HUES64 (cell line): ENCODE measurements at regions not wholly inside any gene's neighbourhood (a gene's known extent, or its start where the extent isn't known, plus 50 kb on each side); places are given as distances from the start of the nearest gene placed in this dataset.
"Not testable (repeated sequence)": the region's sequence is repeated elsewhere in the genome, so short reads cannot be mapped to it uniquely, and the experiment has no call there.

Source experiments
- H3K27ac ChIP-seq: 2 replicates; pipeline ENCODE4 v1.7.0; 2013; ENCODE audit warnings: low read depth, low read length, inconsistent platforms
- H3K27me3 ChIP-seq: 2 replicates; pipeline ENCODE4 v1.6.1; 2013; ENCODE audit warnings: mild to moderate bottlenecking, low read length; ENCODE audit not compliant: insufficient read depth
- H3K36me3 ChIP-seq: 2 replicates; pipeline ENCODE4 v1.6.1; 2013; ENCODE audit warnings: mild to moderate bottlenecking, low read length; ENCODE audit not compliant: insufficient read depth
- H3K4me1 ChIP-seq: 2 replicates; pipeline ENCODE4 v1.6.1; 2013; ENCODE audit warnings: mild to moderate bottlenecking, low read length, moderate library complexity; ENCODE audit not compliant: insufficient read depth
- H3K4me3 ChIP-seq: 2 replicates; pipeline ENCODE4 v1.5.1; 2013; ENCODE audit warnings: mild to moderate bottlenecking, low read length, moderate library complexity
- H3K9ac ChIP-seq: 2 replicates; pipeline ENCODE4 v1.6.1; 2013; ENCODE audit warnings: mild to moderate bottlenecking, low read depth, low read length
- H3K9me3 ChIP-seq: 2 replicates; pipeline ENCODE4 v1.6.1; 2013; ENCODE audit warnings: low read depth, low read length; ENCODE audit not compliant: insufficient read depth
- WGBS: fragments of 150-250, 120-280 bp; methylation state at CpG from one replicate; pipeline ENCODE4 v1.1.7; 2013; ENCODE audit warnings: missing lambda C conversion rate; 5-methylcytosine and 5-hydroxymethylcytosine counted together

DNA sequence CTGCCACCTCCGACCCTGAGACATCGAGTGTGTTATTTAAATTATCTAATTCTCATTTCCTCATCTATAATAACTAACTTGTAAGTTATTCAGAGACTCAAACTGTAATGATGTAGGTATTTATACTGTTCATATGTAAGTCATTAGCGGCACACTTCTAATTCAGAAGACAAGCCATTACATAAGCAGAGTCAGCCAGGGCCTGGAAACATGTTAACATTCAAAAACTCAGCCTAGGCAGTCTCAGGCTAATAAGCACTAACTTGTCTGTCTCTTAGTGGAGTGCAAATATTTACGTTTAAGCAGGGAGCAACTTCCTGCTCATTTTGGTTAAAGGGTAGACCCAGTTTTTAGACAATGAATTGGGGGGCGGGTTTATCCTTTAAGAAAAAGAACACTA is 598.4 kb downstream of the ACTL7B start:
- Histone ChIP-seq H3K9me3 (no peaks in the 10 kb centered on the region), H3K4me1 (no peaks in the 10 kb centered on the region), H3K4me3 (no peak overlapping the region), H3K36me3 (no peaks in the 10 kb centered on the region), H3K9ac (no peak overlapping the region), H3K27ac (no peak overlapping the region), H3K27me3 (no peaks in the 10 kb centered on the region)
- 94% methylated on average over 4 of the region's 5 CpGs for WGBS

DNA sequence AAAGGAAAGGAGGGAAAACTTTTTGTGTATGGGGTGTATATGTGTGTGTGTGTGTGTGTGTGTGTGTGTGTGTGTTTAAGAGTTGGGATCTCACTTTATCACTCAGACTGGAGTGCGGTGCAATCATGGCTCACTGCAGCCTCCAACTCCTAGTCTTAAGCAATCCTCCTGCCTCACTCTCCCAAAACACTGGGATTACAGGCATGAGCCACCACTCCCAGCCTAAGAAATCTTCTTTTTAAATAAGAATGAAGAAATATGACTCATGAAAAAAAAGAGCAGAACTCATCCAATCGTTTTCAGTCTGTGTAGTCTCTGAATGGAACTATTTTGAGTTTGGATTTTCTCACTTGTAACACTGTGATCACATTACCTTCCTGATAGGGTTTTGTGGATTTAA is 601.5 kb downstream of the ACTL7B start:
- Histone ChIP-seq H3K4me1 (no peaks in the 10 kb centered on the region), H3K9ac (no peak overlapping the region), H3K36me3 (no peaks in the 10 kb centered on the region), H3K27ac (no peak overlapping the region), H3K27me3 (no peaks in the 10 kb centered on the region), H3K4me3 (no peak overlapping the region), H3K9me3 (no peaks in the 10 kb centered on the region)
- 75% methylated on average over 2 of the region's 2 CpGs for WGBS

DNA sequence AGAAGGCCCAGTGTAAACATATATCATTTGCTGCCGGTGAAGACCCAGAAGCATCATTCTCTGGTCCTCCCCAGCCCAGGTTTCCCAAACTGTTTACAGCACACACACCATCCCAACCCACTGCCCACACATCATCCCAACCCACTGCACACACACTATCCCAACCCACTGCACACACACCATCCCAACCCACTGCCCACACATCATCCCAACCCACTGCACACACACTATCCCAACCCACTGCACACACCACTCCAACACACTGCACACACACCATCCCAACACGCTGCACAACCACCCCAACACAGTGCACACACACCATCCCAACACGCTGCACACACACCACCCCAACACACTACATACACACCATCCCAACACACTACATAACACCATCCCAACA is 608.4 kb downstream of the ACTL7B start:
- not testable (repeated sequence) for H3K9ac ChIP-seq, H3K4me3 ChIP-seq, H3K9me3 ChIP-seq, H3K36me3 ChIP-seq, H3K4me1 ChIP-seq, H3K27ac ChIP-seq, H3K27me3 ChIP-seq
- WGBS: 93% methylated on average over 3 of the region's 3 CpGs

DNA sequence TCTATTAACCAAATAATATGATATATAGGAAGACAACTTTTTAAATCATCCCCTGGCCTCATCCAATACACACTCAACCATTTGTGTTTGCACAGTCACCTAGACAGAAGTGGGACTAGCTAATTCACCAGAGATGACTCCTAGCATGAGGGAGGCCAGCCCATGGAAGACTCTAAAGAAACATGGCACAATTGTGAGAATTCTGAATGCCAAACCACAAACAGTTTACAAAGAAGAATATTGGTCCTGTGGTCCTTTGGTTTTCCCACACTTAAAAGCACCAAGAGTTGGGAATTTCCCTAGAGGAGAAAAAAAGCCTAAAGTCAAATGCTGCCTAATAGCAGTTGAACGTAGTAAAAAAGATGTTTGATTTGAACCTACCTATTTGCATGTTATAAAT is 609.9 kb downstream of the ACTL7B start:
- Histone ChIP-seq H3K9ac (no peak overlapping the region), H3K27ac (no peak overlapping the region), H3K4me3 (no peak overlapping the region), H3K36me3 (no peaks in the 10 kb centered on the region), H3K9me3 (no peaks in the 10 kb centered on the region), H3K4me1 (peaks cover 4% of the 10 kb centered on the region; the same call in 1 of the 2 replicates), H3K27me3 (no peaks in the 10 kb centered on the region)
- 87% methylated on average over 1 of the region's 1 CpG for WGBS

DNA sequence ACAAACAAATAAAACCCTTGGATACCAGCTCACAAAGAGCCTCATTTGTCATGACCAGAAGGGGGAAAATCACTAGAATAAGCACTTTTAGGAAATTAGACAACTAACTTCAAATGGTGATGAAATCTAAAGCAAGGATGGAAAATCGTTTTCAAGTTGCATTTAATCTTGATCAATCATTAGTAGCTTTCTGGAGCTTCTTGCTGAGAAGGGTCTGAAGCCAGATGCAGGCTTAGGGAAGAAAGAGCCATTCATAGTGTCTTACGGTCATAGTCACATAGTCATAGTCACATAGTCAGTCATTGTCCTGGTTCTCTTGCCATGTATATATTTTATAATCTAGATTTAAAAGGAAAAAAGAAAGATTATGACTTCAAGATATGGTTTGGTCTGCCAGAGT is 610.5 kb downstream of the ACTL7B start:
- Histone ChIP-seq H3K4me3 (no peak overlapping the region), H3K9me3 (no peaks in the 10 kb centered on the region), H3K27me3 (no peaks in the 10 kb centered on the region), H3K9ac (no peak overlapping the region), H3K4me1 (peaks cover 4% of the 10 kb centered on the region; the same call in 1 of the 2 replicates), H3K36me3 (no peaks in the 10 kb centered on the region), H3K27ac (no peak overlapping the region)
- 95% methylated on average over 2 of the region's 2 CpGs for WGBS

DNA sequence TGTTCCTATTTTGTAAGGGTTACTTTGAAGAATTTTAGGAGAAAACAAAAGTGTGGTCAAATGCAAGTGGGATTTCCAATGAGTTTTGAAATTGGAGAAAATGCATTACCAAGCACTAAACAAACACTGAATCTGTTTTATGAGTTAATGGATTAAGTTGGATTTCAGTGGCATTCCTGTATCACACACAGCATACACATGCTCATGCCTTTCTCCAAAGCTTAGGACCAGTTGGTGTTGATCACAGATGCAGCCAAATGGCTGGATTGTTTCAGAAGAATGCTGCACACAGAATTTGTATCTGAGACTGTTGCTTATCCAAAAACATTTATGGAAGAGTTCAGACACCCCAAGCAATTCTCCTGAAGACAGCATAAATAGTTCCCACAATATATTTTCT is 611.1 kb downstream of the ACTL7B start:
- H3K9ac ChIP-seq: no peak overlapping the region

DNA sequence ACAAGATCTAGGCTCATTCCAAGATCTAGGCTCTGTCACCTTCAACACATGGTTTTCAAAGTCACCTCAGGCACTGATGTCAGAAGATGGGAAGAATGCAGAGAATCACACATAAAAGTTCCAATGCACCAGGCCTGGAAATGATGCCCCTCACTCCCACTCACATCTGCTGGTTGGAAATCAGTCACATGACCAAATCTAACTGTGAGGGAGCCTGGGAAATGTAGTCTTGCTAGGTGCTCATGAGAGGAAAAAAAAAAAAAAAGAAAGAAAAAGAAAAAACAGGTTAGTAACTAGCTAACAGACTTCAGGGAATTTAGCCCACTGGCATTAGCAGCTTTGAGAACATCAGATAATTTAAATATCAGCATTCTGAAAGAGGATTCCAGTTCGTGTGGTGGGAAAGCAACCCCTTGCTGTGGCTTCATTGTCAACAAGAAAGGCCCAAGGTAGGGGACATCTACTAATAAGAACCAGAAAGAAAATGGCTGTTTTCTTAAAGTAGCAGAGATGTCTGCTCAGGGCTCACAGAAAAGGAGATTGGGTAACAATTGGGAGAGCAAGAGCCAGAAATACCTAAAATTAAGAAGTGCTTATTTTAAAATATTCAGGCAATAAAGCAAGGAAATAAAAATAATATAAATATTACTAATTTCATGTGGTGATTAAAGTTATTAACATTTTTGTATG is 614.3 kb downstream of the ACTL7B start:
- no peak overlapping the region for H3K27ac ChIP-seq
- H3K9ac ChIP-seq: no peak overlapping the region
- no peaks in the 10 kb centered on the region for H3K9me3 ChIP-seq
- H3K27me3 ChIP-seq: no peaks in the 10 kb centered on the region
- H3K4me1 ChIP-seq: peaks cover 4% of the 10 kb centered on the region; the same call in 1 of the 2 replicates
- WGBS: 29% methylated on average over 1 of the region's 1 CpG
- peak overlapping the region; percentile 29; the same call in 1 of the 2 replicates for H3K4me3 ChIP-seq
- no peaks in the 10 kb centered on the region for H3K36me3 ChIP-seq

More for the DNA sequence above, 611.1 kb downstream of the ACTL7B start:
- Histone ChIP-seq H3K36me3 (no peaks in the 10 kb centered on the region), H3K4me1 (peaks cover 4% of the 10 kb centered on the region; the same call in 1 of the 2 replicates), H3K4me3 (no peak overlapping the region), H3K9me3 (no peaks in the 10 kb centered on the region), H3K27ac (no peak overlapping the region), H3K27me3 (no peaks in the 10 kb centered on the region)

DNA sequence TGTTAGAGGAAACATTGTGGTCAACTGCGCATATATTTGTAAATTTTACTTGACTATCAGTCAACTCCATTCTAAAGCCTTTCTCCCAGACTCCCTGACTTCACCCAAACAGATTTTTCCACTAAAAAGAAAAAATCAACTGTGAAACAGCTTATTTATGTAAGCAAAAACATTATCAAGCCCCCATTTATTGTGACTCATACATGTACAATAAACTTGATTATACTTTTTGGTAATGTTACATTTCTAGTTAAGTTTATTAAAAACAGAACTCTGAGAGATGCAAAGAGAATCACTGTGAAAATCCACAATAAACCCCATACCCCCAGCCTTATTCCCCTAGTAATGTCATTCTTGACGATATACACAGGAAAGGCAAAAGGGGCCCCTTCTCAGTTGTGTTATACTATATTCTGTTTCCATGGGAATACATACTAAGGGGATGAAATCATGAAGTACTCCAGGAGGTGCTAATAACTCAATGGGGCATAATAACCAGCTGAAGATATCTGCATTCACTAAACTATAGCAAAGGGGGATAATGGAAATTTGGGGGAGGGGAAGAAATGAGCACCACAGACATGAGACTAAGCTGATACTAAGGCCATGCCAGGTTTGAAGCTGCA is 616.0 kb downstream of the ACTL7B start:
- Histone ChIP-seq H3K4me1 (peaks cover 4% of the 10 kb centered on the region; the same call in 1 of the 2 replicates), H3K4me3 (no peak overlapping the region), H3K9me3 (no peaks in the 10 kb centered on the region), H3K36me3 (no peaks in the 10 kb centered on the region), H3K27me3 (no peaks in the 10 kb centered on the region), H3K27ac (no peak overlapping the region), H3K9ac (no peak overlapping the region)
- 95% methylated on average over 2 of the region's 2 CpGs for WGBS

DNA sequence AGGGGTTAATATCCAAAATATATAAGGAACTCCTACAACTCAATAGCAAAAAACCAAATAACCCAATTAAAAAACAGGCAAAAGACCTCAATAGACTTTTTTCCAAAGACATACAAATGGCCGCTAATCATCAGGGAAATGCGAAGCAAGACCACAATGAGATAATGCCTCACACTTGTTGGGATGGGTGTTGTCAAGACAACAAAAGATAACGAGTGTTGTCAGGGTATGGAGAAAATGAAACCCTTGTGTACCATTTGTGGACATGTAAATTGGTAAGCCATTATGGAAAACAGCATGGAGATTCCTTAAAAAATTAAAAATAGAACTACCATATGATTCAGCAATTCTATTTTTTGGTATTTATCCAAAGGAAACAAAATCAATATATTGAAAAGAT is 620.2 kb downstream of the ACTL7B start:
- H3K36me3 ChIP-seq: no peaks in the 10 kb centered on the region
- H3K9me3 ChIP-seq: no peaks in the 10 kb centered on the region
- WGBS: 93% methylated on average over 3 of the region's 3 CpGs
- H3K27ac ChIP-seq: no peak overlapping the region
- no peak overlapping the region for H3K4me3 ChIP-seq
- H3K4me1 ChIP-seq: no peaks in the 10 kb centered on the region
- no peak overlapping the region for H3K9ac ChIP-seq
- no peaks in the 10 kb centered on the region for H3K27me3 ChIP-seq

DNA sequence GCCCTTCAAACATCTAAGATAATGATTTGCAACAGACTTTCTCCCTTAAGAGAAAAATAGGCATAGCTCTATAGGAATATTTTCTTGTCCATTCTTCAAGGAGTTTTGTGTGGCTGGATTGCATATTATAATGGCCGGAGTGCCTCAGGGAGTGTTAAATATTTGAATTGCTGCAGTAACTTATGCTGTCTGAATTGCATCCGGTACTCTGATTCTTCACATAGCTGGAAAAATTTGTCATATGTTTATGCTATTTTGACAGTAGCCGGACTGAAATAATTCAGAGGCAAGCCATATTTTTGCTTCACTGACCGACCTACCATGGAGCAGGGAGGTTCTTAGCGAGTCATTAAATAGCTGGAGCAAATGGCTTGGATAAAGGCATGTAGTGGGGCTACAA is 621.0 kb downstream of the ACTL7B start:
- Histone ChIP-seq H3K4me1 (no peaks in the 10 kb centered on the region), H3K9me3 (no peaks in the 10 kb centered on the region), H3K27ac (no peak overlapping the region), H3K9ac (no peak overlapping the region), H3K36me3 (no peaks in the 10 kb centered on the region), H3K27me3 (no peaks in the 10 kb centered on the region), H3K4me3 (no peak overlapping the region)
- 96% methylated on average over 5 of the region's 5 CpGs for WGBS

DNA sequence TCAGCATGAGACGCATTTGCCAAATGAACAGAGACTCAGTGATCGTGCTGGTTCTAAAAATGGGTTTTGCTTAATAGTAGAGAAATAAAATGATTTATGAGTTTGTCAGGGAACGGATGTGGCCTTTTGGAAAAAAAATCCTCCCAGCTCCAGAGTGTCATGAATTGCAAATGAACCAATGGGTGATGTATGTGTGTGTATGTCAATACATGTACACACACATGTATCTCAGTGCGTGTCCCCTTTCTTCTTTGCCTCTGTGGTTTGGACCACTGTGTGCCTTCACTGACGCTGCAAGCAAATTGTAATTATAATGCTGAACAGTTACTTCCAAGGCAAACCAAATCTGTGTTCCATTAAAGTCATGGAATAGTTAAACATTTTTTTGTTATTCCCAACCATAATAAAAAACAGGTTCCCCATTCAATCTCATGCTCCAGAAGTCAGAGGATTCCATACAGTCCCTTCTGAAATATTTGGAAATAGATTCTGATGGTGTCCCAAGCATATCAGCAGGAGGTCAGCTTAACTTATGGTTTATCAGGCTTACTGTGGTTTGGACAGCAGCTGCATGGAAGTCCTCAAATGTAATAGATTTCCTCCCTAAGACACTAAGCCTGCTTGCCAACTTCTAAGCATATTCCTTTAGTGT is 630.5 kb downstream of the ACTL7B start:
- no peaks in the 10 kb centered on the region for H3K27me3 ChIP-seq
- H3K4me1 ChIP-seq: no peaks in the 10 kb centered on the region; the same call in 1 of the 2 replicates
- H3K27ac ChIP-seq: no peak overlapping the region
- H3K4me3 ChIP-seq: no peak overlapping the region
- no peaks in the 10 kb centered on the region for H3K36me3 ChIP-seq
- 98% methylated on average over 5 of the region's 5 CpGs for WGBS
- H3K9ac ChIP-seq: no peak overlapping the region
- 0 out of 2 replicates have a peak, but pooled peaks cover 3% of the 10 kb centered on the region for H3K9me3 ChIP-seq
